H7 (cell line): ENCODE measurements at regions not wholly inside any gene's neighbourhood (a gene's known extent, or its start where the extent isn't known, plus 50 kb on each side); places are given as distances from the start of the nearest gene placed in this dataset.
A peak's percentile ranks its signal among the peaks of the same experiment; 100 is the strongest.
"Not testable (repeated sequence)": the region's sequence is repeated elsewhere in the genome, so short reads cannot be mapped to it uniquely, and the experiment has no call there.

ENCODE experiments used
- DNase-seq: peaks from one replicate; pipeline ENCODE4 v3.0.0; 2012
- H3K27me3 ChIP-seq: 2 replicates; pipeline ENCODE4 v1.6.0; 2011; ENCODE audit warnings: mild to moderate bottlenecking, low read length; ENCODE audit not compliant: control insufficient read depth, insufficient read depth
- H3K36me3 ChIP-seq: replicated peaks from 2 replicates; pipeline ENCODE4 v1.5.1; 2011; ENCODE audit warnings: low read length; ENCODE audit not compliant: control insufficient read depth, insufficient read depth
- H3K4me3 ChIP-seq: 2 replicates; pipeline ENCODE4 v1.5.1; 2011; ENCODE audit warnings: low read depth, mild to moderate bottlenecking, control low read depth, low read length, moderate library complexity; ENCODE audit not compliant: insufficient read depth

DNA sequence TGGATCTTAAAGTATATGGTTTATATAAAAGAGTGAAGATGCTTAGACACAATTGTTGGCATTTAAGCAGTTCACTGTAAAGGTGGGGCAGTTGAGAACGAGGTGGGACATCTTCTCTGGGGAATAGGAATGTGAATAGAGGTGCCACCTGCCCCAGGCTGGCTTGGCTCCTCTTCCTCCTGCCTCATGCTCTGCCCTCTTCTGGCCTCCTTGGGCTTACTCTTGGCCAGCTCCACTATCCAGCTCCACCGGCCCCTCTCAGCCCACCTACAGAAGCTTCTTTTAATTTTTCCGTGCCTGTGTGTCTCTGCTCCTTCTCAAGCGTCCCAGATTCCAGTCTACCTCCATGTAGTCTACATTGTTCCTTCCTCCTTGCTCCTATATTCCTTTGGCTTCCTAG lies 122.1 kb downstream of the NUF2 start:
- no peak overlapping the region for H3K4me3 ChIP-seq
- H3K27me3 ChIP-seq = no peaks in the 10 kb centered on the region
- no peak for DNase-seq
- H3K36me3 ChIP-seq = no peaks in the 10 kb centered on the region

DNA sequence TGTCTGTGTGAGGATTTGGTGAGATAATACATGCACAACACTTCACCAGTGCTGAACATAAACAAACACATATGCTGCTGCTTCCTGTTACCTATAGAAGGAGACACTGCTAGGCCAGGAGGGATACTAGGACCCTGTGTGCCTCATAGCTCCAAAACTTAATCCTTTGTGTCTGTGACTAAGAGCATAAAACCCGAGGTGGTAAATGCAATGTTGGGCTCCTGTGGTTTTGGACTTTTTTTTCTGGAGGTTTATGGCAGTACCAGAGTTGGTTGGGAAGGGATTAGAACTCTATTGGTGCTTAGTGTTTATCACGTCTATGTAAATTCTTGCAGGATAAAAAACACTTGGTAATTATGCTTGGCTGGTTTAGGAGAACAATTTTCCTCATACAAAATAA lies 122.9 kb downstream of the NUF2 start:
- Histone ChIP-seq H3K4me3 (no peak overlapping the region), H3K27me3 (no peaks in the 10 kb centered on the region), H3K36me3 (no peaks in the 10 kb centered on the region)
- no peak for DNase-seq

DNA sequence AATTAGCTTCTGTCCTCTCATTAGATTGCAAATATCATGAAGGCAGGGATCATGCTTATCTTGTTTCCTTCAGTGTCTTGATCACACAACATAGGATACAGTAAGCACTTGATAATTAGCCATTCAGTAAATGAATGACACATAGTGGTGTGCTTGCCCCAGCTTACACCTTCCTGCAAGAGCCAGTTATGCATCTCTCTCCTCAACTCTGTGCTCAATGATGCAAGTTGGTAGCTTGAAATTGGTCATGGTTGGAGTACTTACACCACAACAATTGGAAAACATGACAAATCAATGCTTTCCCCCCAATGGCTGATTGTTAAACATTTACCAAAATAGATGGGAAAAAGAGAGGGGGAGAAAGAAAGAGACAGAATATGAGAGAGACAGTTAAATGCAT lies 129.2 kb downstream of the NUF2 start:
- Histone ChIP-seq H3K36me3 (no peaks in the 10 kb centered on the region), H3K27me3 (no peaks in the 10 kb centered on the region), H3K4me3 (no peak overlapping the region)
- DNase-seq = no peak

DNA sequence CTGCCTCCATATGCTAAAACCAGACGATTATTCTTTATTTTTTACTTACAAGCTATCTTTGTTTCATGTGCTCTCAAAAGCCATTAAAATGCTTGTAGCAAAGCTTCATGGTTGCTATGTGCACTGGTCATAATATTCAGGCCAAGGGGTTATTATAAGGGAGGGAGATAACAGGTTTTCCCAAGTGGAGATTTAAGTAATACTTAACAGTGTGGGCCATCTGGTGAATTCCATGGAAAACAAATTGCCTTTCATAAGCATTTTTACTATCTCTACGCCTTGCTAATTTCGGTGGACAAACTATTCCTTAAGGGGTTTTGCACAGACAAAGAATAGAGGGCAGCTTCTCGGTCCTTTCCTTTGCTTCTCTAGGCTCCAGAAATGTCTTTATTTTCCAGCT lies 137.8 kb downstream of the NUF2 start:
- H3K36me3 ChIP-seq = no peaks in the 10 kb centered on the region

DNA sequence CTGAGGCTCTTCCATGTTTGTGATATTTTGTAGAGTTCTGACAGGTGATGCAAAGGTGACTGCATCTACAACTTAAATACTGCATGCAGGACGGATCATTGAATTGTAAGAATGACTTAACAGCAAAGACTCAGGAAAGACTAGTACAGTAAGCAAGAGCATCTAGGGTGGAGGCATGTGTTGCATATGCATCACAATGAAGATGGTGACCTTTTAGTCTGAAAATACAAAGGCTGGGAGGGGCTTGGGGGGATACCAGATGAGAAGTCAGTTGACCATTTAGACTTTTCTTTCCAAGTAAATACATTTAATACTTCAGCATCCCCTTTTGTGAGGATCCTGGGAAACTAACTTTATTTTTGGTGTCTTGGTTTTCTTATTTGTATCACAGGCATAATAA lies 145.5 kb downstream of the NUF2 start:
- Histone ChIP-seq H3K27me3 (no peaks in the 10 kb centered on the region), H3K4me3 (no peak overlapping the region), H3K36me3 (no peaks in the 10 kb centered on the region)
- DNase-seq = peak; percentile 22

More for the DNA sequence above, 137.8 kb downstream of the NUF2 start:
- no peak for DNase-seq
- no peaks in the 10 kb centered on the region; the same call in 1 of the 2 replicates for H3K27me3 ChIP-seq
- no peak overlapping the region for H3K4me3 ChIP-seq

DNA sequence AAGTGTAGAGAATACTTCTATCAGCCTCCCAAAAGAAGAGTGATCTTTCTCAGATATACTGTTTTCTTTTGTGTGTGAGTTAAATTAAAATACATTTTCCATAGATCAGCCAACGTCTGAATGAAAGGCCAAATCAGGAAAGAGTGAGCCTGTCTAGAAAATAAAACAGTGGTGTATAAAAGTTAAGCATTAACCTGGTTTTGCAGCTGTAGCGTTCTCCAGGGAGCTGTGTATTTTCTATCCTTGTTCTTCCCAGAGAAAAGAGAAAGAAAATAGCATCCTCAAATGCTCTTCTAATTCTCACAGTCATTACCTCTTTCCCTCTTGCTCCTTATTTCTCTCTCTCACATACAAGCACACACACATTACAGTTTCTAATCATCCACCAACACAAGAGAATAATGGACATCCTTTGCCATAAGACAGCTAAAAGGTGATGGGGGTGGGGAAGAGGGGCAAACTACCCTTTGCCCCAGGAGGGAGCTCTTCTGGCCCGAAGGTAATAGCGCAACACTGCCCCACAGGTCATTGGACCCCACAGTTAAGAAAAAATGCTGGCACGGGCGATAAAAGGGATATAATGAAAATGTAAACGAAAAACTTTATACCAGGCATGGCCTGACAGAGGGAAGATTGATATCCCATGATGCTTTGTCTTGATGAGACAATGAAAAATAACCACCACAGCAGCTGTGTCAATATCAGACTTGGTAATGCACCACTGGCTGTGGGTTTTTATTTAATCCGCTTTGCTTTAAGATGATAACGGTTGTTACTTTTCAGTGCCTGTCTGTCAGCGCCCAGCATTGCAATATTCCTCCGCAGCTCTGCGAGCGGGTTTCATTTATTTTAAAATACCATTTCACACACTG lies 150.3 kb downstream of the NUF2 start:
- Histone ChIP-seq H3K27me3 (no peaks in the 10 kb centered on the region), H3K36me3 (no peaks in the 10 kb centered on the region), H3K4me3 (no peak overlapping the region)
- DNase-seq = no peak

DNA sequence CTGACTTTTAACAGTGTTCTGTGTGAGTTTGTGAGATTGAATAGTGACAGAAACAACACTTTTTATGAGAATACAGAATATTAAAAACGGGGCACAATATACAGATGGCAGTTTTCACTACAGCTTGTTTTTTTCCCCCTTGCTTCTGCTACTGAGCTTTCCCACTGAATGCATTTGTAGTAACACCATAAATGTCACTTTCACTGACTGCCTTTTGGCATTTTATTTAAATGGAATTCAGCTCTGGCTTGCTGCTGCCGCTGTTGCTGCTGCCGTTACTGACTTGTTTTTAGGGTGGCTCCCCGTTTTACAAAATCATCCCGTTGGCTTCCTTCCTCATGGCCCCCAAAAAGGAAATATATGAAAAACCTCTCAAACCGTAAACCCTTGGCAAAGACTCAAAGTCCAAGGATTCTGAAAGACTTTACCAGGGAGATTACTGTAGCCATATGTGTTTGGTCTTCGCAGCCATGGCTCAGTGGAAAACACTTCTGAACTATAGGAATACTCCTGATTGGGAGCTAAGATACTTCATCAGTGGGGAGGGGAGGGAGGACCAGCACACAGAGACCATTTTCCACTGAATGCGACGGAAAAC lies 151.0 kb downstream of the NUF2 start:
- Histone ChIP-seq H3K27me3 (no peaks in the 10 kb centered on the region), H3K36me3 (no peaks in the 10 kb centered on the region), H3K4me3 (no peak overlapping the region)
- DNase-seq = no peak

DNA sequence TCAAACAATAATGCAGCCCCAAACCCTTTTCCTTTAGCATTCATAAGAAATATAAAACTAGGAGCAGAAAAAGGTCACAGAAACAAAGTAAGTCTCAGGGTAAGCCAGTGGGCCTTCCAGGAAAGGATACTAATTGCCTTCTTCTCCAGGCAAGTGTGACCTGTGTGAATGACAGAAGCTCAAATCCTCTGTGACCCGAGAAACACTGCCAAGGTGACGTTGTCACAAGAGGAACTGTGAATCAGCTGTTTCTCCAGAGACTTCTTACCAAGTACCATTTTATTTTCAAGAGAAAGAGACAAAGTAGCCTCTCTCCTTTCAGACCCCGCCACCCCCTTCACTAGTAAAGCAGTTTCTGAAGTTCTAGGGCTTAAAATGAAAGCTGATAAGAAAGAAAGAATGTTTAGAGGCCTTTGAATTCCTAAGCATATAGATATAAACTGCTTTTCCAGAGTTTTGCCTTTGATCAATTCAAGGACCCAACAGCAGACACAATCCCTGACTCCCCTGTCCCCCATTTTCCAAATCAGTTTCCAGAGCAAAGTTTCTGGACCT lies 155.6 kb downstream of the NUF2 start:
- no peak for DNase-seq

DNA sequence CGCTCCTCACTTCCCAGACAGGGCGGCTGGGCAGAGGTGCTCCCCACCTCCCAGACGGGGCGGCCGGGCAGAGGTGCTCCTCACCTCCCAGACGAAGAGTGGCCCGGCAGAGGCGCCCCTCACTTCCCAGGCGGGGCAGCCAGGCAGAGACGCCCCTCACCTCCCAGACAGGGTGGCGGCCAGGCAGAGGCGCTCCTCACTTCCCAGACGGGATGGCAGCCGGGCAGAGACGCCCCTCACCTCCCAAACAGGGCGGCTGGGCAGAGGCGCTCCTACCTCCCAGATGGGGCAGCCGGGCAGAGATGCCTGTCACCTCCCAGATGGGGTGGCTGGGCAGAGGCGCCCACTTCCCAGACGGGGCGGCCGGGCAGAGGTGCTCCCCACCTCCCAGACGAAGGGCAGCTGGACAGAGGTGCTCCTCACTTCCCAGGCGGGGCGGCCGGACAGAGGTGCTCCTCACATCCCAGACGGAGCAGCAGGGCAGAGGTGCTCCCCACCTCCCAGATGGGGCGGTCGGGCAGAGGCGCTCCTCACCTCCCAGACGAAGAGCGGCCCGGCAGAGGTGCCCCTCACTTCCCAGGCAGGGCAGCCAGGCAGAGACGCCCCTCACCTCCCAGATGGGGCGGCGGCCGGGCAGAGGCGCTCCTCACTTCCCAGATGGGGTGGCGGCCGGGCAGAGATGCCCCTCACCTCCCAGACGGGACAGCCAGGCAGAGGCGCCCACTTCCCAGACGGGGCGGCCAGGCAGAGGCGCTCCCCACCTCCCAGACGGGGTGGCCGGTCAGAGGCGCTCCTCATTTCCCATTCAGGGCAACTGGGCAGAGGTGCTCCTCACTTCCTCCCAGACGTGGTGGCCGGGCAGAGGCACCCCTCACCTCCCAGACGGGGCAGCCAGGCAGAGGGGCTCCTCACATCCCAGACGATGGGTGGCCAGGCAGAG lies 176.9 kb downstream of the NUF2 start:
- not testable (repeated sequence) for H3K4me3 ChIP-seq, H3K36me3 ChIP-seq, H3K27me3 ChIP-seq, DNase-seq

More for the DNA sequence above, 155.6 kb downstream of the NUF2 start:
- H3K36me3 ChIP-seq = no peaks in the 10 kb centered on the region
- no peak overlapping the region for H3K4me3 ChIP-seq
- H3K27me3 ChIP-seq = no peaks in the 10 kb centered on the region

DNA sequence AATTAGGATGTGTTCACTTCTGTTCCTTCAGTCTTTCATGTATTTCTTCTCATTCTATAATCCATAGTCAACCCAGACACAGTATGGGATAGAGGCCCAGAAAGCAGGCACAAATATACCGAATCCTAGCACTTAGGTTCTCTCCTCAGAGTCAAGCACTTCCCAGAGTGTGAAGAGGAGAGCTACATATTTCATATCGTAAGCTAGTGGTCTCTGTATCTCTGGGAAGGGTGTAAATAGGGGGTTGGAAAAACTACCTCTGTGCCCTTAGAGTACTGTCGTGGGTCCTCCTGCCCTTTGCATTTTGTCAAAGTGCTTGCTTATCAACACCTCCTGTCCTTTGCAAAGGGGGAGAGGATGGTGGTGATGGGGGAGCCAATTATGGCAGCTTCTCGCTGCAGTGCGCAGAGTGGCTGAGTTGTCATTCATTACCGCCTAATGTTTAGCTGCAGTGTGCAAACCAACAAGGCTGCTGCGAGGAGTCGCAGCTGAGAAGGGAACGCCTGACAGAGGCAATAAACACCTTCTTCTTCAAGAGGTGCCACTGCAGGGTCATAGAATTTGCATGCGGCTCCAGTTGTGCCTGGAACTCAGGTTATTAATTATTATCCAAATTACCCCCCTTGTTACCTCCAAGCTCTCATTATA lies 182.7 kb downstream of the NUF2 start:
- Histone ChIP-seq H3K4me3 (no peak overlapping the region), H3K27me3 (no peaks in the 10 kb centered on the region), H3K36me3 (no peaks in the 10 kb centered on the region)
- no peak for DNase-seq

DNA sequence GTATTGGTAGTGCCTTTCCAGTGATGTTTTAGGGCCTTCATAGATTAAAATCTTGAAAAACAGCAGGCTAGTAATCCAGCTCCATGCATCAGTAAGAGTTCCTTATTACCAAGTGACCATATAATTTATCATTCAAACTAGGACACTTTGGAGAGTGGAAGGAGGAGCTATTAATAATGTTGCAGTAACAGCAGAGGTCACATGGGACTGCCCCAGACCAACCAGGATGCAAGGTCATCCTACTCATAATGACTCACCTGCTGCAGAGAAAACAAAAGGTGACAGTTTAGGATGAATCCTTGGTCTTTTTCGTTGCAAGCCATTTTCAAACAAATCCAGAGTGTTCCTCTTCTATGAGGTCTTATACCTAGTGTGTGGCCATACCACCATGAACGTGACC lies 187.4 kb downstream of the NUF2 start:
- DNase-seq = no peak
- no peaks in the 10 kb centered on the region for H3K36me3 ChIP-seq
- no peak overlapping the region for H3K4me3 ChIP-seq
- H3K27me3 ChIP-seq = no peaks in the 10 kb centered on the region

DNA sequence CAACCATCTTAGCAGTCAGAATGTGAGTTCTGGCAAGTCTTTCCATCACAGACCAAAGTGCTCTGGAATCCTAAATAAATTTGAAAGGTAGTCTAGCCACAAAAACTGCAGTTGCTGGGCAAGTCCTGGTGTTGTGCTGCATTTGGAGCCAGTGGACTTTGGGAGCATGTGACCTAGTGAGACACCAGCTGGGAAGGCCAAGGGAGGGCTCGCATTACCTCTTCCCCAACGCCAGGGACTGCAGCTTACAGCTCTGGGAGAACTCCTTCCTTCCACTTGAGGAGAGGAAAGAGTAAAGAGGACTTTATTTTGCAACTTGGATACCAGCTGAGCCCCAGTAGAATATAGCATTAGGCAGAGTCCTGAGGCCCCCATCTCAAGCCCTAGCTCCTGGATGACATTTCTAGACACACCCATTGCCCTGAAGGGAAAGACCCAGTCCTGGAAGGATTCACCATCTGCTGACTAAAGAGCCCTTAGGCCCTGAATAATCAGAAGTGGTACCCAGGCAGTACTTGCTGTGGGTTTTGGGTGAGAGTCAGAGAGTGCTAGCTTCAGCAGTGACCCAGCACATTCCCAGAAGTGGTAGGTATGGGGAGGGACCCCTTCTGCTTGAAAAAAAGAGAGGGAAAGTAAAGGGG lies 190.7 kb downstream of the NUF2 start:
- Histone ChIP-seq H3K36me3 (no peaks in the 10 kb centered on the region), H3K27me3 (no peaks in the 10 kb centered on the region), H3K4me3 (no peak overlapping the region)
- DNase-seq = no peak

DNA sequence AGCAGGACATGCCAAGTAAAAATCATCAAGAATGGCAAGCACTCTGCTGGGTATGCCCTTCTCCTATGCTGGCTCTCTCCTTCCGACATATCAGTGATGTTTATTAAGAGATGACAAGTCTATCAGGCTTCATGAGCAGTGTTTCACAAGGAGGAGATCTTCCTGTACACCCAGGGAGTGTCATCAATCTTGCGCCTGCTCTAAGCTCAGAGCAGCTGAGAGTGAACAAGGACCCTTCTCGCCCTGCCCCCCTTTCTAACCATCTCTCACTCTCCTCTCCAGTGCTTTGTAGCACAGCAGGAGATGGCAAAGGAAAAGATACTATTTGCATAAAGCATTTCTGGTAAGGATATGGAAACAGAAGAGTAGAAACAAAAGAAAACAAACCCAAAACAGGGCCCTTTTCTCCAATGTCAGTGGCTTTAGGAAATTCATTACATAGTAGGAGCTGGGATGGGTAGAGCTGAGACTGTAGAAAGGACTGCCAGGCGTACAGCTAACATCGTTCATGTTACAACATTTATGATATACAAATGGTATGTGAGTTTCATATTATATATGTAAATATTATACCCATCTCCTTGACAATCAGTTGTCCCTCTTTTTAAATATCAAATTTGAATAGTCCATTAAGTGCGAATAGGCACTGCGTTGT lies 201.7 kb downstream of the NUF2 start:
- no peak for DNase-seq
- no peaks in the 10 kb centered on the region for H3K27me3 ChIP-seq
- H3K36me3 ChIP-seq = no peaks in the 10 kb centered on the region
- H3K4me3 ChIP-seq = no peak overlapping the region
